SK-N-SH treated with all-trans-retinoic acid at 6 μM for 48 hours (cell line): ENCODE measurements at regions not wholly inside any gene's neighbourhood (a gene's known extent, or its start where the extent isn't known, plus 50 kb on each side); places are given as distances from the start of the nearest gene placed in this dataset.

Experiments used
- CREB5 ChIP-seq: fragments of 250-450 bp; sonication (Bioruptor Pico); IDR thresholded peaks from 2 replicates; pipeline ENCODE4 v1.5.1; 2020; ENCODE audit warnings: low read depth, mild to moderate bottlenecking, moderate library complexity
- CSDC2 ChIP-seq: fragments of 250-450 bp; sonication (Bioruptor Pico); IDR thresholded peaks from 2 replicates; pipeline ENCODE4 v1.5.0; 2020; ENCODE audit warnings: mild to moderate bottlenecking, moderate library complexity
- ESRRG ChIP-seq: fragments of 250-450 bp; sonication (Bioruptor Pico); IDR thresholded peaks from 2 replicates; pipeline ENCODE4 v1.6.1; 2021; ENCODE audit warnings: mild to moderate bottlenecking
- ISL1 ChIP-seq: fragments of 250-450 bp; sonication (Bioruptor Pico); IDR thresholded peaks from 2 replicates; pipeline ENCODE4 v2.1.2; 2022; ENCODE audit warnings: mild to moderate bottlenecking, moderate library complexity
- PATZ1 ChIP-seq: fragments of 250-450 bp; sonication (Bioruptor Pico); IDR thresholded peaks from 2 replicates; pipeline ENCODE4 v1.8.0; 2020; ENCODE audit warnings: mild to moderate bottlenecking, moderate library complexity, borderline replicate concordance
- POU6F1 ChIP-seq: fragments of 250-450 bp; sonication (Bioruptor Pico); IDR thresholded peaks from 2 replicates; pipeline ENCODE4 v1.8.0; 2021; ENCODE audit warnings: low read depth, mild to moderate bottlenecking, moderate library complexity, borderline replicate concordance
- PPARA ChIP-seq: fragments of 250-450 bp; sonication (Bioruptor Pico); IDR thresholded peaks from 2 replicates; pipeline ENCODE4 v1.5.0; 2020; ENCODE audit warnings: mild to moderate bottlenecking, borderline replicate concordance
- RARB ChIP-seq: fragments of 250-450 bp; sonication (Bioruptor Pico); IDR thresholded peaks from 2 replicates; pipeline ENCODE4 v1.8.0; 2021; ENCODE audit warnings: mild to moderate bottlenecking, moderate library complexity
- TCF4 ChIP-seq: fragments of 250-450 bp; sonication (Bioruptor Pico); IDR thresholded peaks from 2 replicates; pipeline ENCODE4 v1.8.0; 2021; ENCODE audit warnings: mild to moderate bottlenecking, moderate library complexity, borderline replicate concordance
- TSHZ2 ChIP-seq: fragments of 250-450 bp; sonication (Bioruptor Pico); IDR thresholded peaks from 2 replicates; pipeline ENCODE4 v1.5.0; 2020; ENCODE audit warnings: mild to moderate bottlenecking, moderate library complexity
- ZC3H10 ChIP-seq: fragments of 250-450 bp; sonication (Bioruptor Pico); IDR thresholded peaks from 2 replicates; pipeline ENCODE4 v1.5.1; 2021; ENCODE audit warnings: mild to moderate bottlenecking, moderate library complexity
- ZFP30 ChIP-seq: fragments of 450-650 bp; formaldehyde crosslinking; IDR thresholded peaks from 2 replicates; pipeline ENCODE4 v1.5.0; 2022; ENCODE audit warnings: mild to moderate bottlenecking, moderate library complexity
- ZNF565 ChIP-seq: fragments of 450-650 bp; formaldehyde crosslinking; conservative IDR thresholded peaks from 2 replicates; pipeline ENCODE4 v1.5.0; 2020; ENCODE audit warnings: low read depth, mild to moderate bottlenecking, moderate library complexity
- ZNF8 ChIP-seq: fragments of 450-650 bp; formaldehyde crosslinking; IDR thresholded peaks from 2 replicates; pipeline ENCODE4 v1.5.0; 2020; ENCODE audit warnings: mild to moderate bottlenecking, moderate library complexity

- TF ChIP-seq RARB (CRISPR knock-in tag) (no peak), PATZ1 (no peak), ESRRG (CRISPR knock-in tag) (no peak), ZFP30 (no peak), ZC3H10 (CRISPR knock-in tag) (no peak), TSHZ2 (no peak), CSDC2 (CRISPR knock-in tag) (no peak), CREB5 (CRISPR knock-in tag) (no peak), ZNF8 (no peak), ZNF565 (CRISPR knock-in tag) (no peak), TCF4 (CRISPR knock-in tag) (no peak), PPARA (CRISPR knock-in tag) (no peak), POU6F1 (CRISPR knock-in tag) (no peak), ISL1 (CRISPR knock-in tag) (no peak)
Measured at GRCh38 chr3:194933465-194933864, 247.8 kb downstream of the FAM43A start.
